ENCODE measurements at regions not wholly inside any gene's neighbourhood (a gene's known extent, or its start where the extent isn't known, plus 50 kb on each side); places are given as distances from the start of the nearest gene placed in this dataset.

DNA sequence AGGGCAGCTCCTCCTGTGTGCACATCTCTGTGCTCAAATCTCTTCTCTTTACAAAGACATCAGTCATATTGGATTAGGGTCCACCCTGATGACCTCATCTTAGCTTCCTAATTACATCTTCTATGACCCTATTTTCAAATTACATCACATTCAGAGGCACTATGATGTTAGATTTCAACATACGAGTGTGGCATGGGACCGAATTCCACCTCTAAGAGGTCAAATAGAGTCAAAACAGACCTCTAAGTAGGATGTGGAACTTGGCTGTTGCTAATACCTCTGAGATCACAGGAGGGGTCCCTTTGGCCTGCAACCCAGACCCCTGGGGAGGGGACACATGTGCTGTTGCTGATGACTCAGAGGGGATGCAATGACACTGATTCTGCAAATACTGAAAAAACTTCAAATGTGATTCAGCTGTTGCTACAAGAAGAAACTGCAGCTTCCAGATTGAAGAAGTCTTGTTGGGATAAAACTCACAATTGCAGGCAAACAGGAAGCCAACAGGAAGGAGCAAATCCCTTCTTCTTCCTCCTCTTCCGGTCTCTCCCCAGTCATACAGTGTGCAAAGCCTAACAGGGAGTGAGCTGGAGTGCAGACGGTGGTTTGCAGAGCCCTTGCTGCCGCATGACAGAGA is 216.2 kb downstream of the MYLK4 start:
- H3K4me3 ChIP-seq: no peak overlapping the region
- H3K27me3 ChIP-seq: no peaks in the 10 kb centered on the region
- WGBS, 2 donors (ENCODE audit: low coverage in 1 of 2): 49% methylated on average over 5 of the region's 5 CpGs; no CpG with 5 or more reads in 1 of the 2 donors
- H3K4me1 ChIP-seq: no peaks in the 10 kb centered on the region
- TF ChIP-seq POLR2A (IDR thresholded peaks at IDR 0.05) (no peak), POLR2AphosphoS5 (IDR thresholded peaks at IDR 0.05) (no peak), EP300 (IDR thresholded peaks at IDR 0.05) (no peak)
- TF ChIP-seq, protein P1, sequence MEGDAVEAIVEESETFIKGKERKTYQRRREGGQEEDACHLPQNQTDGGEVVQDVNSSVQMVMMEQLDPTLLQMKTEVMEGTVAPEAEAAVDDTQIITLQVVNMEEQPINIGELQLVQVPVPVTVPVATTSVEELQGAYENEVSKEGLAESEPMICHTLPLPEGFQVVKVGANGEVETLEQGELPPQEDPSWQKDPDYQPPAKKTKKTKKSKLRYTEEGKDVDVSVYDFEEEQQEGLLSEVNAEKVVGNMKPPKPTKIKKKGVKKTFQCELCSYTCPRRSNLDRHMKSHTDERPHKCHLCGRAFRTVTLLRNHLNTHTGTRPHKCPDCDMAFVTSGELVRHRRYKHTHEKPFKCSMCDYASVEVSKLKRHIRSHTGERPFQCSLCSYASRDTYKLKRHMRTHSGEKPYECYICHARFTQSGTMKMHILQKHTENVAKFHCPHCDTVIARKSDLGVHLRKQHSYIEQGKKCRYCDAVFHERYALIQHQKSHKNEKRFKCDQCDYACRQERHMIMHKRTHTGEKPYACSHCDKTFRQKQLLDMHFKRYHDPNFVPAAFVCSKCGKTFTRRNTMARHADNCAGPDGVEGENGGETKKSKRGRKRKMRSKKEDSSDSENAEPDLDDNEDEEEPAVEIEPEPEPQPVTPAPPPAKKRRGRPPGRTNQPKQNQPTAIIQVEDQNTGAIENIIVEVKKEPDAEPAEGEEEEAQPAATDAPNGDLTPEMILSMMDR (IDR thresholded peaks at IDR 0.05): no peak
- peaks cover 0 to 8% (median 0%) of the 10 kb centered on the region in 3 donors for H3K9me3 ChIP-seq
- H3K27ac ChIP-seq: no peak overlapping the region
- ATAC-seq: no peak
- H3K36me3 ChIP-seq: no peaks in the 10 kb centered on the region

- no peaks in the 10 kb centered on the region for H3K4me1 ChIP-seq
- no peaks in the 10 kb centered on the region for H3K36me3 ChIP-seq
- ATAC-seq: no peak
- no peak overlapping the region for H3K4me3 ChIP-seq
- H3K27ac ChIP-seq: no peak overlapping the region
- TF ChIP-seq, protein P1 (IDR thresholded peaks at IDR 0.05): no peak
- TF ChIP-seq POLR2A (IDR thresholded peaks at IDR 0.05): no peak
- no peak for TF ChIP-seq EP300 (IDR thresholded peaks at IDR 0.05)
- no peak for TF ChIP-seq POLR2AphosphoS5 (IDR thresholded peaks at IDR 0.05)
- 60 to 84% methylated on average over 4 to 6 of the region's 6 CpGs for WGBS, 2 donors (ENCODE audit: low coverage in 1 of 2)
- H3K27me3 ChIP-seq: no peaks in the 10 kb centered on the region
- peaks cover 0 to 8% (median 0%) of the 10 kb centered on the region in 3 donors for H3K9me3 ChIP-seq
These were observed 219.1 kb downstream of the MYLK4 start for GRCh38 chr6:2531426-2532215.

GRCh38 chr6:2529211-2529719 is 221.5 kb downstream of the MYLK4 start:
- TF ChIP-seq EP300 (IDR thresholded peaks at IDR 0.05): no peak
- TF ChIP-seq, protein P1 (IDR thresholded peaks at IDR 0.05): no peak
- TF ChIP-seq POLR2A (IDR thresholded peaks at IDR 0.05): no peak
- no peak for TF ChIP-seq POLR2AphosphoS5 (IDR thresholded peaks at IDR 0.05)
- ATAC-seq: no peak
- H3K4me3 ChIP-seq: no peak overlapping the region

DNA sequence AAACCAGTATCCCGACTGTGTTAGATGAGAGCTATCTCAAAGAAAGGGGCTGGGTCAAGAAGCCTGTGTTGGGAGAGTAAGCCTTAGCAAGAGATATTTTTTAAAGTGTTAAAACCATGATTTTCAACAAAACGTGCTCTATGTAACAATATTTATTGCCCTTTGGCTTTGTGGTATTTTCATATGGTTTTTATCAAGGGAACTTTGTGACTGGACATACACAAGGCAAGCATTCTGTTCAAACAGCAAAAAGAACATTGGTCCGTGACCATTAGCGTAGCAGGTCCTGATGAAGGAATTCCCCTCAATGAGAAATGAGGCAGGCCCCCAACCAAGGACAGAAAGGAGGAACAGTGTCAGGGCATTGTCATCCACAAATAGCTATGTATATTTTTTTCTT is 222.6 kb downstream of the MYLK4 start:
- Histone ChIP-seq H3K27ac (no peak overlapping the region), H3K9me3 (peaks cover 0 to 12% (median 0%) of the 10 kb centered on the region in 3 donors), H3K4me1 (no peaks in the 10 kb centered on the region), H3K36me3 (no peaks in the 10 kb centered on the region), H3K27me3 (no peaks in the 10 kb centered on the region), H3K4me3 (no peak overlapping the region)
- ATAC-seq: no peak
- 55 to 64% methylated on average over 4 of the region's 4 CpGs for WGBS, 2 donors (ENCODE audit: low coverage in 1 of 2)
- TF ChIP-seq, protein P1 (IDR thresholded peaks at IDR 0.05): no peak
- TF ChIP-seq POLR2AphosphoS5 (IDR thresholded peaks at IDR 0.05): no peak
- TF ChIP-seq POLR2A (IDR thresholded peaks at IDR 0.05): no peak
- TF ChIP-seq EP300 (IDR thresholded peaks at IDR 0.05): no peak

More at GRCh38 chr6:2529211-2529719, 221.5 kb downstream of the MYLK4 start:
- Histone ChIP-seq H3K4me1 (no peaks in the 10 kb centered on the region), H3K36me3 (no peaks in the 10 kb centered on the region), H3K27ac (no peak overlapping the region), H3K27me3 (no peaks in the 10 kb centered on the region), H3K9me3 (peaks cover 0 to 9% (median 0%) of the 10 kb centered on the region in 3 donors)
- WGBS, 2 donors (ENCODE audit: low coverage in 1 of 2): 25 to 30% methylated on average over 3 to 4 of the region's 7 CpGs

Measured in gastroesophageal sphincter (tissue), 4 donors.